GM12878 (cell line): ENCODE measurements at regions not wholly inside any gene's neighbourhood (a gene's known extent, or its start where the extent isn't known, plus 50 kb on each side); places are given as distances from the start of the nearest gene placed in this dataset.

Source experiments
- CREM ChIP-seq: IDR thresholded peaks from 2 replicates; pipeline ENCODE4 v1.6.1; 2014; ENCODE audit warnings: antibody characterized with exemption, low read depth
- CUX1 ChIP-seq: IDR thresholded peaks from 2 replicates; pipeline ENCODE4 v1.6.1; 2012; ENCODE audit warnings: improper control_type of control experiment, low read depth, low read length; ENCODE audit not compliant: insufficient replicate concordance
- EP300 ChIP-seq, 2 experiments: fragments of 150-350 bp in 1 of 2; IDR thresholded peaks; 2 replicates each; pipeline ENCODE4 v1.6.1; 2011 to 2012; ENCODE audit warnings: low read depth in 2 of 2, low read length in 2 of 2, borderline replicate concordance in 1 of 2, improper control_type of control experiment in 1 of 2, inconsistent platforms in 1 of 2; ENCODE audit not compliant: control insufficient read depth in 1 of 2
- FOXM1 ChIP-seq: IDR thresholded peaks from 2 replicates; pipeline ENCODE4 v1.6.1; 2012; ENCODE audit warnings: low read depth, mild to moderate bottlenecking, inconsistent platforms, low read length, moderate library complexity
- IKZF2 ChIP-seq, 2 experiments: fragments of 450-650 bp; IDR thresholded peaks; 2 replicates each; pipeline ENCODE4 v1.6.1; 2017; ENCODE audit warnings: mild to moderate bottlenecking in 2 of 2, moderate library complexity in 2 of 2
- NFYB ChIP-seq: IDR thresholded peaks from 2 replicates; pipeline ENCODE4 v1.6.1; 2011; ENCODE audit warnings: low read depth, mild to moderate bottlenecking, low read length, improper control_type of control experiment, moderate library complexity; ENCODE audit not compliant: insufficient read depth
- PAX8 ChIP-seq: fragments of 450-650 bp; IDR thresholded peaks from 2 replicates; pipeline ENCODE4 v1.6.1; 2017; ENCODE audit warnings: mild to moderate bottlenecking, moderate library complexity
- RCOR1 ChIP-seq: conservative IDR thresholded peaks from 2 replicates; pipeline ENCODE4 v1.6.1; 2012; ENCODE audit warnings: low read depth, low read length, improper control_type of control experiment
- ZBTB4 ChIP-seq: fragments of 450-650 bp; formaldehyde crosslinking; IDR thresholded peaks from 2 replicates; pipeline ENCODE4 v1.4.0; 2022; ENCODE audit warnings: mild to moderate bottlenecking, moderate library complexity
- ZNF207 ChIP-seq: fragments of 450-650 bp; IDR thresholded peaks from 2 replicates; pipeline ENCODE4 v1.6.1; 2014; ENCODE audit warnings: antibody characterized with exemption, mild to moderate bottlenecking, borderline replicate concordance
- ZNF217 ChIP-seq: fragments of 450-650 bp; IDR thresholded peaks from 2 replicates; pipeline ENCODE4 v1.6.1; 2017; ENCODE audit warnings: antibody characterized with exemption, mild to moderate bottlenecking
- TF ChIP-seq, protein P1 (sequence below): IDR thresholded peaks from 2 replicates; pipeline ENCODE4 v1.6.1; 2012; ENCODE audit warnings: low read depth, low read length, improper control_type of control experiment
- TF ChIP-seq, protein P2 (sequence below): fragments of 450-650 bp; IDR thresholded peaks from 2 replicates; pipeline ENCODE4 v1.6.1; 2016; ENCODE audit warnings: mild to moderate bottlenecking
- TF ChIP-seq, protein P3 (sequence below): IDR thresholded peaks from 2 replicates; pipeline ENCODE4 v1.6.1; 2012; ENCODE audit warnings: mild to moderate bottlenecking, low read depth, low read length

- TF ChIP-seq, protein P1, sequence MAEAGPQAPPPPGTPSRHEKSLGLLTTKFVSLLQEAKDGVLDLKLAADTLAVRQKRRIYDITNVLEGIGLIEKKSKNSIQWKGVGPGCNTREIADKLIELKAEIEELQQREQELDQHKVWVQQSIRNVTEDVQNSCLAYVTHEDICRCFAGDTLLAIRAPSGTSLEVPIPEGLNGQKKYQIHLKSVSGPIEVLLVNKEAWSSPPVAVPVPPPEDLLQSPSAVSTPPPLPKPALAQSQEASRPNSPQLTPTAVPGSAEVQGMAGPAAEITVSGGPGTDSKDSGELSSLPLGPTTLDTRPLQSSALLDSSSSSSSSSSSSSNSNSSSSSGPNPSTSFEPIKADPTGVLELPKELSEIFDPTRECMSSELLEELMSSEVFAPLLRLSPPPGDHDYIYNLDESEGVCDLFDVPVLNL = no peak
- no peak for TF ChIP-seq ZNF217
- no peak; the same call in 1 of the 2 replicates for TF ChIP-seq FOXM1
- peak; percentile 44 to 62 for TF ChIP-seq IKZF2 (IDR thresholded peaks at IDR 0.05)
- TF ChIP-seq EP300 (IDR thresholded peaks at IDR 0.05; ENCODE audit: borderline replicate concordance in 1 of 2, control insufficient read depth in 1 of 2, low read depth in 2 of 2, low read length in 2 of 2) = peak in 1 of 2 experiments; percentile 31; a peak in 2 of 4 replicates
- TF ChIP-seq PAX8 = no peak
- TF ChIP-seq CUX1 = no peak
- TF ChIP-seq, protein P2, sequence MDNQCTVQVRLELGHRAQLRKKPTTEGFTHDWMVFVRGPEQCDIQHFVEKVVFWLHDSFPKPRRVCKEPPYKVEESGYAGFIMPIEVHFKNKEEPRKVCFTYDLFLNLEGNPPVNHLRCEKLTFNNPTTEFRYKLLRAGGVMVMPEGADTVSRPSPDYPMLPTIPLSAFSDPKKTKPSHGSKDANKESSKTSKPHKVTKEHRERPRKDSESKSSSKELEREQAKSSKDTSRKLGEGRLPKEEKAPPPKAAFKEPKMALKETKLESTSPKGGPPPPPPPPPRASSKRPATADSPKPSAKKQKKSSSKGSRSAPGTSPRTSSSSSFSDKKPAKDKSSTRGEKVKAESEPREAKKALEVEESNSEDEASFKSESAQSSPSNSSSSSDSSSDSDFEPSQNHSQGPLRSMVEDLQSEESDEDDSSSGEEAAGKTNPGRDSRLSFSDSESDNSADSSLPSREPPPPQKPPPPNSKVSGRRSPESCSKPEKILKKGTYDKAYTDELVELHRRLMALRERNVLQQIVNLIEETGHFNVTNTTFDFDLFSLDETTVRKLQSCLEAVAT = no peak
- no peak for TF ChIP-seq CREM
- TF ChIP-seq RCOR1 = no peak
- TF ChIP-seq ZNF207 = no peak
- TF ChIP-seq, protein P3, sequence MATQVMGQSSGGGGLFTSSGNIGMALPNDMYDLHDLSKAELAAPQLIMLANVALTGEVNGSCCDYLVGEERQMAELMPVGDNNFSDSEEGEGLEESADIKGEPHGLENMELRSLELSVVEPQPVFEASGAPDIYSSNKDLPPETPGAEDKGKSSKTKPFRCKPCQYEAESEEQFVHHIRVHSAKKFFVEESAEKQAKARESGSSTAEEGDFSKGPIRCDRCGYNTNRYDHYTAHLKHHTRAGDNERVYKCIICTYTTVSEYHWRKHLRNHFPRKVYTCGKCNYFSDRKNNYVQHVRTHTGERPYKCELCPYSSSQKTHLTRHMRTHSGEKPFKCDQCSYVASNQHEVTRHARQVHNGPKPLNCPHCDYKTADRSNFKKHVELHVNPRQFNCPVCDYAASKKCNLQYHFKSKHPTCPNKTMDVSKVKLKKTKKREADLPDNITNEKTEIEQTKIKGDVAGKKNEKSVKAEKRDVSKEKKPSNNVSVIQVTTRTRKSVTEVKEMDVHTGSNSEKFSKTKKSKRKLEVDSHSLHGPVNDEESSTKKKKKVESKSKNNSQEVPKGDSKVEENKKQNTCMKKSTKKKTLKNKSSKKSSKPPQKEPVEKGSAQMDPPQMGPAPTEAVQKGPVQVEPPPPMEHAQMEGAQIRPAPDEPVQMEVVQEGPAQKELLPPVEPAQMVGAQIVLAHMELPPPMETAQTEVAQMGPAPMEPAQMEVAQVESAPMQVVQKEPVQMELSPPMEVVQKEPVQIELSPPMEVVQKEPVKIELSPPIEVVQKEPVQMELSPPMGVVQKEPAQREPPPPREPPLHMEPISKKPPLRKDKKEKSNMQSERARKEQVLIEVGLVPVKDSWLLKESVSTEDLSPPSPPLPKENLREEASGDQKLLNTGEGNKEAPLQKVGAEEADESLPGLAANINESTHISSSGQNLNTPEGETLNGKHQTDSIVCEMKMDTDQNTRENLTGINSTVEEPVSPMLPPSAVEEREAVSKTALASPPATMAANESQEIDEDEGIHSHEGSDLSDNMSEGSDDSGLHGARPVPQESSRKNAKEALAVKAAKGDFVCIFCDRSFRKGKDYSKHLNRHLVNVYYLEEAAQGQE = no peak
- TF ChIP-seq ZBTB4 (CRISPR knock-in tag) = no peak
- TF ChIP-seq NFYB = no peak
Observed at GRCh38 chr11:69238573-69239351, 55.2 kb upstream of the MYEOV start (continued).
